OCI-LY1 (cell line): ENCODE measurements at regions not wholly inside any gene's neighbourhood (a gene's known extent, or its start where the extent isn't known, plus 50 kb on each side); places are given as distances from the start of the nearest gene placed in this dataset.
"Not testable (repeated sequence)": the region's sequence is repeated elsewhere in the genome, so short reads cannot be mapped to it uniquely, and the experiment has no call there.

Experiments
- CTCF ChIP-seq: fragments of 200-600 bp; sonication (generic), shearing (Covaris generic); IDR thresholded peaks from 2 replicates; pipeline ENCODE4 v1.5.1; 2017; ENCODE audit warnings: mild to moderate bottlenecking, antibody characterized with exemption, low read length, moderate library complexity, mixed read lengths
- EZH2 ChIP-seq: fragments of 200-600 bp; sonication (generic), shearing (Covaris generic); IDR thresholded peaks from 2 replicates; pipeline ENCODE4 v1.8.0; 2017; ENCODE audit warnings: borderline replicate concordance, mixed run types, mild to moderate bottlenecking, antibody characterized with exemption, low read length, moderate library complexity, mixed read lengths

DNA sequence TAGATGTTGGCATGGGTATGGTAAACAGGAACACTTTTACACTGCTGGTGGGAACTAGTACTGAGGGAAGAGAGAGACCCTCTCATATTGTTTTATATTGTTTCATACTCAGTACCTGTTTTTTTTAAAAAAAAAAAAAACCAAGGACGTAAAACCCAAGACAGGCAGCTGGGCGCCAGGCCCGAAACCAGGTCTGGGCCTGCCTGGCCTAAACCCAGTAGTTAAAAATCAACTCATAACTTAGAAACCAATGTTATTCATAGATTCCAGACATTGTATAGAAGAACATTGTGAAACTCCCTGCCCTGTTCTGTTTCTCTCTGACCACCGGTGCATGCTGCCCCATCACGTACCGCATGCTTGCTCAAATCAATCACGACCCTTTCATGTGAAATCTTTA lies 125.5 kb downstream of the FAM170A start:
- TF ChIP-seq CTCF, EZH2: not testable (repeated sequence)
